SK-N-SH treated with all-trans-retinoic acid at 6 μM for 48 hours (cell line): ENCODE measurements at regions not wholly inside any gene's neighbourhood (a gene's known extent, or its start where the extent isn't known, plus 50 kb on each side); places are given as distances from the start of the nearest gene placed in this dataset.

ENCODE experiments used
- ATAC-seq: fragments of 200-7000 bp; cut with Tn5 transposase; 3 replicates; pipeline ENCODE4 v1.9.1; 2020; ENCODE audit warnings: mild to moderate bottlenecking, moderate library complexity
- ARNTL ChIP-seq: fragments of 450-650 bp; formaldehyde crosslinking; IDR thresholded peaks from 2 replicates; pipeline ENCODE4 v1.5.0; 2020; ENCODE audit warnings: low read depth, mild to moderate bottlenecking, moderate library complexity, borderline replicate concordance
- CSDC2 ChIP-seq: fragments of 250-450 bp; sonication (Bioruptor Pico); IDR thresholded peaks from 2 replicates; pipeline ENCODE4 v1.5.0; 2020; ENCODE audit warnings: mild to moderate bottlenecking, moderate library complexity
- ESRRG ChIP-seq: fragments of 250-450 bp; sonication (Bioruptor Pico); IDR thresholded peaks from 2 replicates; pipeline ENCODE4 v1.6.1; 2021; ENCODE audit warnings: mild to moderate bottlenecking
- GLIS3 ChIP-seq: fragments of 250-450 bp; sonication (Bioruptor Pico); IDR thresholded peaks from 2 replicates; pipeline ENCODE4 v1.5.0; 2020; ENCODE audit warnings: mild to moderate bottlenecking, moderate library complexity
- ISL1 ChIP-seq: fragments of 250-450 bp; sonication (Bioruptor Pico); IDR thresholded peaks from 2 replicates; pipeline ENCODE4 v2.1.2; 2022; ENCODE audit warnings: mild to moderate bottlenecking, moderate library complexity
- OSR1 ChIP-seq: fragments of 250-450 bp; sonication (Bioruptor Pico); IDR thresholded peaks from 2 replicates; pipeline ENCODE4 v1.8.0; 2022; ENCODE audit warnings: moderate library complexity, mild to moderate bottlenecking, inconsistent platforms
- RARB ChIP-seq: fragments of 250-450 bp; sonication (Bioruptor Pico); IDR thresholded peaks from 2 replicates; pipeline ENCODE4 v1.8.0; 2021; ENCODE audit warnings: mild to moderate bottlenecking, moderate library complexity
- SNAI2 ChIP-seq: fragments of 250-450 bp; sonication (Bioruptor Pico); IDR thresholded peaks from 2 replicates; pipeline ENCODE4 v1.5.0; 2020; ENCODE audit warnings: mild to moderate bottlenecking, moderate library complexity
- TCF4 ChIP-seq: fragments of 250-450 bp; sonication (Bioruptor Pico); IDR thresholded peaks from 2 replicates; pipeline ENCODE4 v1.8.0; 2021; ENCODE audit warnings: mild to moderate bottlenecking, moderate library complexity, borderline replicate concordance
- TOX ChIP-seq: fragments of 250-450 bp; sonication (Bioruptor Pico); IDR thresholded peaks from 2 replicates; pipeline ENCODE4 v1.8.0; 2021; ENCODE audit warnings: mild to moderate bottlenecking, moderate library complexity, borderline replicate concordance
- ZC3H10 ChIP-seq: fragments of 250-450 bp; sonication (Bioruptor Pico); IDR thresholded peaks from 2 replicates; pipeline ENCODE4 v1.5.1; 2021; ENCODE audit warnings: mild to moderate bottlenecking, moderate library complexity
- ZFP3 ChIP-seq: fragments of 250-450 bp; sonication (Bioruptor Pico); IDR thresholded peaks from 2 replicates; pipeline ENCODE4 v1.5.0; 2020; ENCODE audit warnings: mild to moderate bottlenecking, moderate library complexity
- ZFP30 ChIP-seq: fragments of 450-650 bp; formaldehyde crosslinking; IDR thresholded peaks from 2 replicates; pipeline ENCODE4 v1.5.0; 2022; ENCODE audit warnings: mild to moderate bottlenecking, moderate library complexity
- ZNF565 ChIP-seq: fragments of 450-650 bp; formaldehyde crosslinking; conservative IDR thresholded peaks from 2 replicates; pipeline ENCODE4 v1.5.0; 2020; ENCODE audit warnings: low read depth, mild to moderate bottlenecking, moderate library complexity
- ZNF8 ChIP-seq: fragments of 450-650 bp; formaldehyde crosslinking; IDR thresholded peaks from 2 replicates; pipeline ENCODE4 v1.5.0; 2020; ENCODE audit warnings: mild to moderate bottlenecking, moderate library complexity
- TF ChIP-seq, protein P1 (sequence below): fragments of 250-450 bp; sonication (Bioruptor Pico); IDR thresholded peaks from 2 replicates; pipeline ENCODE4 v1.5.1; 2021; ENCODE audit warnings: mild to moderate bottlenecking, moderate library complexity
- TF ChIP-seq, protein P2 (sequence below): fragments of 250-450 bp; sonication (Bioruptor Pico); IDR thresholded peaks from 2 replicates; pipeline ENCODE4 v1.8.0; 2021; ENCODE audit warnings: low read depth, mild to moderate bottlenecking, moderate library complexity, borderline replicate concordance
- TF ChIP-seq, protein P3 (sequence below): fragments of 250-450 bp; sonication (Bioruptor Pico); IDR thresholded peaks from 2 replicates; pipeline ENCODE4 v1.5.0; 2020; ENCODE audit warnings: mild to moderate bottlenecking, moderate library complexity
- TF ChIP-seq, protein P4 (sequence below): fragments of 250-450 bp; sonication (Bioruptor Pico); IDR thresholded peaks from 2 replicates; pipeline ENCODE4 v1.5.1; 2020; ENCODE audit warnings: low read depth, mild to moderate bottlenecking, moderate library complexity

DNA sequence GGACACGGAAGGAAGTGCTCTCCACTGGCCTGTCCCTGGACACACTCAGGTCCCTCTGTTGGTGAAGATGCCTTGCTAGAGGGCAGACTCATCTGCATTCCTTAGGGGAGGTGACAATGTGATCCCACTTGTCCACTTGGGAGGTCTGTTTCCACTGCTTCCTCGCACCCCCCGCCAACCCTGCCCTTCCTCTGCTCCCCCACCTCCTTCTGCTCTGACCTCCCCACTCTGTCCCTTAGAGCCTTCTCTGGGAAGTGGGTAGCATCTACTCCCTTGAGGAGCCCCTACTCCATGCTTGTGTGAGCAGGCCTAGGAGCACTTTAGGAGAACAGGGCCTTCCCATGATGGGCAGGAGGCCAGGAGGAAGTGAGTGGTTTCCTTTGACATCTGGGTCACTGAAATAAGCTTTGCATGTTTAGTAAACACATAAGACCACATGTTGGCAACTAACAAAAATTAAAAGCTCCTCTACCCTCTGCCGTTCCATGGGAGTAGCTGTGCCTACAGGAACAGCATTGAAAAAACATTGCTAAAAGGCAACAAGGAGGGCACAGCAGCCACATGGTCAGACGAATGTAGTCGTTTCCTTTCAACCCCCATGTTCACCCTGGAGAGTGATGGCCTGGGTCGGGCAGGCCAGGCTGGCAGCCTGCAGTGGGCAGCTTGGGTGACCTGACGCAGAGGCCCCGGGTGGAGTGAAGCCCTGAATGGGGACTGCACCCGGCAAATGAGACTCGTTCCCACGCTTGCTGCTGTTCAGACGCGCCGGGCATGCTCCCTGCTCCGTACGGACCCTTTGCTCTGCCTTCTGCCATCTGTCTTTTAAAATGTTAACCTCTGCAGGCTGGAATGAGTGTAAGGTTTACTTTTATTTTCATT is 634.0 kb downstream of the IRX1 start:
- no peak for TF ChIP-seq ESRRG (CRISPR knock-in tag)
- no peak for TF ChIP-seq CSDC2 (CRISPR knock-in tag)
- TF ChIP-seq, protein P1, sequence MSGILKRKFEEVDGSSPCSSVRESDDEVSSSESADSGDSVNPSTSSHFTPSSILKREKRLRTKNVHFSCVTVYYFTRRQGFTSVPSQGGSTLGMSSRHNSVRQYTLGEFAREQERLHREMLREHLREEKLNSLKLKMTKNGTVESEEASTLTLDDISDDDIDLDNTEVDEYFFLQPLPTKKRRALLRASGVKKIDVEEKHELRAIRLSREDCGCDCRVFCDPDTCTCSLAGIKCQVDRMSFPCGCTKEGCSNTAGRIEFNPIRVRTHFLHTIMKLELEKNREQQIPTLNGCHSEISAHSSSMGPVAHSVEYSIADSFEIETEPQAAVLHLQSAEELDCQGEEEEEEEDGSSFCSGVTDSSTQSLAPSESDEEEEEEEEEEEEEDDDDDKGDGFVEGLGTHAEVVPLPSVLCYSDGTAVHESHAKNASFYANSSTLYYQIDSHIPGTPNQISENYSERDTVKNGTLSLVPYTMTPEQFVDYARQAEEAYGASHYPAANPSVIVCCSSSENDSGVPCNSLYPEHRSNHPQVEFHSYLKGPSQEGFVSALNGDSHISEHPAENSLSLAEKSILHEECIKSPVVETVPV (CRISPR knock-in tag): no peak
- no peak for TF ChIP-seq OSR1 (CRISPR knock-in tag)
- no peak for TF ChIP-seq ZFP30 (CRISPR knock-in tag)
- no peak for TF ChIP-seq TCF4
- no peak for TF ChIP-seq SNAI2
- TF ChIP-seq, protein P2, sequence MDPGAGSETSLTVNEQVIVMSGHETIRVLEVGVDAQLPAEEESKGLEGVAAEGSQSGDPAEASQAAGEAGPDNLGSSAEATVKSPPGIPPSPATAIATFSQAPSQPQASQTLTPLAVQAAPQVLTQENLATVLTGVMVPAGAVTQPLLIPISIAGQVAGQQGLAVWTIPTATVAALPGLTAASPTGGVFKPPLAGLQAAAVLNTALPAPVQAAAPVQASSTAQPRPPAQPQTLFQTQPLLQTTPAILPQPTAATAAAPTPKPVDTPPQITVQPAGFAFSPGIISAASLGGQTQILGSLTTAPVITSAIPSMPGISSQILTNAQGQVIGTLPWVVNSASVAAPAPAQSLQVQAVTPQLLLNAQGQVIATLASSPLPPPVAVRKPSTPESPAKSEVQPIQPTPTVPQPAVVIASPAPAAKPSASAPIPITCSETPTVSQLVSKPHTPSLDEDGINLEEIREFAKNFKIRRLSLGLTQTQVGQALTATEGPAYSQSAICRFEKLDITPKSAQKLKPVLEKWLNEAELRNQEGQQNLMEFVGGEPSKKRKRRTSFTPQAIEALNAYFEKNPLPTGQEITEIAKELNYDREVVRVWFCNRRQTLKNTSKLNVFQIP: no peak
- no peak for TF ChIP-seq GLIS3
- TF ChIP-seq, protein P3, sequence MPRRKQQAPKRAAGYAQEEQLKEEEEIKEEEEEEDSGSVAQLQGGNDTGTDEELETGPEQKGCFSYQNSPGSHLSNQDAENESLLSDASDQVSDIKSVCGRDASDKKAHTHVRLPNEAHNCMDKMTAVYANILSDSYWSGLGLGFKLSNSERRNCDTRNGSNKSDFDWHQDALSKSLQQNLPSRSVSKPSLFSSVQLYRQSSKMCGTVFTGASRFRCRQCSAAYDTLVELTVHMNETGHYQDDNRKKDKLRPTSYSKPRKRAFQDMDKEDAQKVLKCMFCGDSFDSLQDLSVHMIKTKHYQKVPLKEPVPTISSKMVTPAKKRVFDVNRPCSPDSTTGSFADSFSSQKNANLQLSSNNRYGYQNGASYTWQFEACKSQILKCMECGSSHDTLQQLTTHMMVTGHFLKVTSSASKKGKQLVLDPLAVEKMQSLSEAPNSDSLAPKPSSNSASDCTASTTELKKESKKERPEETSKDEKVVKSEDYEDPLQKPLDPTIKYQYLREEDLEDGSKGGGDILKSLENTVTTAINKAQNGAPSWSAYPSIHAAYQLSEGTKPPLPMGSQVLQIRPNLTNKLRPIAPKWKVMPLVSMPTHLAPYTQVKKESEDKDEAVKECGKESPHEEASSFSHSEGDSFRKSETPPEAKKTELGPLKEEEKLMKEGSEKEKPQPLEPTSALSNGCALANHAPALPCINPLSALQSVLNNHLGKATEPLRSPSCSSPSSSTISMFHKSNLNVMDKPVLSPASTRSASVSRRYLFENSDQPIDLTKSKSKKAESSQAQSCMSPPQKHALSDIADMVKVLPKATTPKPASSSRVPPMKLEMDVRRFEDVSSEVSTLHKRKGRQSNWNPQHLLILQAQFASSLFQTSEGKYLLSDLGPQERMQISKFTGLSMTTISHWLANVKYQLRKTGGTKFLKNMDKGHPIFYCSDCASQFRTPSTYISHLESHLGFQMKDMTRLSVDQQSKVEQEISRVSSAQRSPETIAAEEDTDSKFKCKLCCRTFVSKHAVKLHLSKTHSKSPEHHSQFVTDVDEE (CRISPR knock-in tag): no peak
- TF ChIP-seq, protein P4, sequence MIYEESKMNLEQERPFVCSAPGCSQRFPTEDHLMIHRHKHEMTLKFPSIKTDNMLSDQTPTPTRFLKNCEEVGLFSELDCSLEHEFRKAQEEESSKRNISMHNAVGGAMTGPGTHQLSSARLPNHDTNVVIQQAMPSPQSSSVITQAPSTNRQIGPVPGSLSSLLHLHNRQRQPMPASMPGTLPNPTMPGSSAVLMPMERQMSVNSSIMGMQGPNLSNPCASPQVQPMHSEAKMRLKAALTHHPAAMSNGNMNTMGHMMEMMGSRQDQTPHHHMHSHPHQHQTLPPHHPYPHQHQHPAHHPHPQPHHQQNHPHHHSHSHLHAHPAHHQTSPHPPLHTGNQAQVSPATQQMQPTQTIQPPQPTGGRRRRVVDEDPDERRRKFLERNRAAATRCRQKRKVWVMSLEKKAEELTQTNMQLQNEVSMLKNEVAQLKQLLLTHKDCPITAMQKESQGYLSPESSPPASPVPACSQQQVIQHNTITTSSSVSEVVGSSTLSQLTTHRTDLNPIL: no peak
- TF ChIP-seq, all 23 proteins: peak for 0
- no peak for ATAC-seq

DNA sequence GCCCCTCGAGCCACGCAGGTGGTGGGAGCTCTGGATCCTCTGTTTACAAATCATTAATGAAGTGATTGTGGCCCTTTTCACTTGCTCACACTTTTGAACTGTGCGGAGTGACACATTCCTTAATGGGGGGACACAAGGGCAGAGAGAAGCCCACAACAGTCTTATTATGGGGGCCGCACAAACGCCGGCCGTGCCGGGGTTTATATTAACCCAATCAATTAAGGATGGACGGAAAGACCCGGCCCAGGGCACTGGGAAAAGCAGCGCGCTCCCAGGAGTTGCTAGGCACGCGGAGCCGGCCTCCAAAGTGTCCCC is 634.8 kb downstream of the IRX1 start:
- no peak for TF ChIP-seq RARB
- TF ChIP-seq, protein P1 (CRISPR knock-in tag): no peak
- TF ChIP-seq, protein P3 (CRISPR knock-in tag): no peak
- TF ChIP-seq ZFP3: no peak
- no peak for TF ChIP-seq SNAI2
- no peak for TF ChIP-seq TCF4
- TF ChIP-seq ZC3H10 (CRISPR knock-in tag): no peak
- TF ChIP-seq ZNF565 (CRISPR knock-in tag): no peak
- no peak for TF ChIP-seq ISL1 (CRISPR knock-in tag)
- TF ChIP-seq ZNF8 (CRISPR knock-in tag): no peak
- TF ChIP-seq ARNTL (CRISPR knock-in tag): no peak
- no peak for TF ChIP-seq CSDC2 (CRISPR knock-in tag)
- no peak for TF ChIP-seq TOX
- no peak for TF ChIP-seq OSR1 (CRISPR knock-in tag)
- TF ChIP-seq, all 23 proteins: peak for 0
- no peak for ATAC-seq
